Hepatocyte (in vitro differentiated cells): ENCODE measurements at regions not wholly inside any gene's neighbourhood (a gene's known extent, or its start where the extent isn't known, plus 50 kb on each side); places are given as distances from the start of the nearest gene placed in this dataset.

Source experiments
- DNase-seq: peaks from one replicate; pipeline ENCODE4 v3.0.0-alpha.2; 2016; ENCODE audit warnings: low spot score
- H2AFZ ChIP-seq: fragments of 200-600 bp; sonication (generic); 2 replicates; pipeline ENCODE4 v1.6.0; 2016; ENCODE audit warnings: antibody characterized with exemption, mild to moderate bottlenecking
- H3K27ac ChIP-seq: fragments of 200-600 bp; sonication (generic); 2 replicates; pipeline ENCODE4 v1.5.1; 2016; ENCODE audit warnings: mild to moderate bottlenecking
- H3K27me3 ChIP-seq: fragments of 200-600 bp; sonication (generic); 2 replicates; pipeline ENCODE4 v1.6.1; 2016
- H3K36me3 ChIP-seq: fragments of 200-600 bp; sonication (generic); replicated peaks from 2 replicates; pipeline ENCODE4 v1.5.1; 2016; ENCODE audit warnings: low read depth; ENCODE audit not compliant: insufficient read depth
- H3K4me1 ChIP-seq: fragments of 200-600 bp; sonication (generic); 2 replicates; pipeline ENCODE4 v1.5.1; 2016; ENCODE audit warnings: mild to moderate bottlenecking, moderate library complexity; ENCODE audit not compliant: insufficient read depth
- H3K4me2 ChIP-seq: fragments of 200-600 bp; sonication (generic); 2 replicates; pipeline ENCODE4 v1.6.0; 2016
- H3K4me3 ChIP-seq: fragments of 200-600 bp; sonication (generic); 2 replicates; pipeline ENCODE4 v1.5.1; 2016; ENCODE audit warnings: mild to moderate bottlenecking
- H3K79me2 ChIP-seq: fragments of 200-600 bp; sonication (generic); 2 replicates; pipeline ENCODE4 v1.6.0; 2017; ENCODE audit warnings: mild to moderate bottlenecking
- H3K9me2 ChIP-seq: fragments of 200-600 bp; sonication (generic); replicated peaks from 2 replicates; pipeline ENCODE4 v1.6.0; 2017; ENCODE audit warnings: mild to moderate bottlenecking; ENCODE audit not compliant: insufficient read depth
- H3K9me3 ChIP-seq: fragments of 200-600 bp; sonication (generic); 2 replicates; pipeline ENCODE4 v1.5.1; 2016; ENCODE audit warnings: low read depth, mild to moderate bottlenecking
- H4K20me1 ChIP-seq: fragments of 200-600 bp; sonication (generic); 2 replicates; pipeline ENCODE4 v1.6.0; 2016; ENCODE audit warnings: mild to moderate bottlenecking; ENCODE audit not compliant: insufficient read depth, poor library complexity, severe bottlenecking
- EZH2 ChIP-seq: fragments of 200-600 bp; sonication (generic); IDR thresholded peaks from 2 replicates; pipeline ENCODE4 v1.6.1; 2016; ENCODE audit warnings: antibody characterized with exemption, mild to moderate bottlenecking, borderline replicate concordance
- EZH2phosphoT487 ChIP-seq: fragments of 200-600 bp; sonication (generic); IDR thresholded peaks from one replicate; pipeline ENCODE4 v1.6.1; 2018; ENCODE audit warnings: antibody characterized with exemption, mild to moderate bottlenecking, low read depth, moderate library complexity; ENCODE audit not compliant: unreplicated experiment, severe bottlenecking
- WGBS: methylation state at CpG from one replicate; pipeline ENCODE4 v1.1.6; 2016; ENCODE audit warnings: low lambda C conversion rate; ENCODE audit errors: missing lambda C conversion rate; 5-methylcytosine and 5-hydroxymethylcytosine counted together
- TF ChIP-seq, protein P1 (sequence below): fragments of 200-600 bp; sonication (generic); IDR thresholded peaks from 2 replicates; pipeline ENCODE4 v1.5.1; 2016; ENCODE audit warnings: antibody characterized with exemption, mild to moderate bottlenecking; ENCODE audit not compliant: poor library complexity

DNA sequence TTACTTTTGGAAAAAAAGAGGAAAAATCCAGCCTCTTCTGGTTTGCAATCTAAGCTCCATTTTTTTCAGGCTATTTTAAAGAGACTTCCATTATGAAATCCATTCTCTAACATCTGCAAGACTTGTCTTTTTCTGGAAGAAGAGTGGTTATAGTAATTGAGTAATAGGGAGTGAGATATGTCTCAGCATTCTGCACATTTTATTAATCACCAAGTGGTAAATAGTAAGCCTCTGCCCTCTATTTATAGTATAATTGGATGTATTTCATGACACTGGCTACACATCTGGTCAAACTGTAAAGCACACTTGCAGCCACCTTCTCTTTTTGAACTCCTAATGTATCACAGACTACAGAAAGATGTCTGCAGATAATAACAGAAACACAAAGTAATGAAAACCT, 391.1 kb downstream of the ETS1 start:
- H3K79me2 ChIP-seq: no peaks in the 10 kb centered on the region
- H3K36me3 ChIP-seq: no peaks in the 10 kb centered on the region
- H3K9me2 ChIP-seq: no peaks in the 10 kb centered on the region
- no peak overlapping the region for H2AFZ ChIP-seq
- TF ChIP-seq EZH2phosphoT487 (no peak), EZH2 (no peak)
- TF ChIP-seq, protein P1, sequence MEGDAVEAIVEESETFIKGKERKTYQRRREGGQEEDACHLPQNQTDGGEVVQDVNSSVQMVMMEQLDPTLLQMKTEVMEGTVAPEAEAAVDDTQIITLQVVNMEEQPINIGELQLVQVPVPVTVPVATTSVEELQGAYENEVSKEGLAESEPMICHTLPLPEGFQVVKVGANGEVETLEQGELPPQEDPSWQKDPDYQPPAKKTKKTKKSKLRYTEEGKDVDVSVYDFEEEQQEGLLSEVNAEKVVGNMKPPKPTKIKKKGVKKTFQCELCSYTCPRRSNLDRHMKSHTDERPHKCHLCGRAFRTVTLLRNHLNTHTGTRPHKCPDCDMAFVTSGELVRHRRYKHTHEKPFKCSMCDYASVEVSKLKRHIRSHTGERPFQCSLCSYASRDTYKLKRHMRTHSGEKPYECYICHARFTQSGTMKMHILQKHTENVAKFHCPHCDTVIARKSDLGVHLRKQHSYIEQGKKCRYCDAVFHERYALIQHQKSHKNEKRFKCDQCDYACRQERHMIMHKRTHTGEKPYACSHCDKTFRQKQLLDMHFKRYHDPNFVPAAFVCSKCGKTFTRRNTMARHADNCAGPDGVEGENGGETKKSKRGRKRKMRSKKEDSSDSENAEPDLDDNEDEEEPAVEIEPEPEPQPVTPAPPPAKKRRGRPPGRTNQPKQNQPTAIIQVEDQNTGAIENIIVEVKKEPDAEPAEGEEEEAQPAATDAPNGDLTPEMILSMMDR: no peak
- H3K4me1 ChIP-seq: no peaks in the 10 kb centered on the region
- H3K27me3 ChIP-seq: no peaks in the 10 kb centered on the region
- no peak overlapping the region for H3K4me3 ChIP-seq
- H3K27ac ChIP-seq: no peak overlapping the region
- H3K9me3 ChIP-seq: no peaks in the 10 kb centered on the region
- no peak for DNase-seq
- no peak overlapping the region for H3K4me2 ChIP-seq
- H4K20me1 ChIP-seq: no peaks in the 10 kb centered on the region

DNA sequence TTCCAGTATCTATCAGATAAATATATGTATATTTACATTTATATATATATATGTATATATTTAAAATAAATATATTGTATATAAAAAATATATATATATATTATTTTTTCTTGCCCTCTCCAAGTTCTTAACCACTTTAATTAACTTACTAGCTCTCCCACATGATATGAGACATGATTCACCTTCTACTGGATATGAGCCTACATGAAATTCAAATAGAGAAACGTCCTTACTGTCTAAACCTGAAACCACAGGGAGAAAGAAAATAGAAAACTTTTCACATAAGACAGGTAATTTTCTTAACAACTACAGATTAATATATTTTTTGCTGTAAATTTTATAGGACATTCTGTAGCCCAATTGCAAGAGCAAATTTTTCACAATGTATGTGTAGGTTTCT, 391.6 kb downstream of the ETS1 start:
- TF ChIP-seq EZH2: no peak
- TF ChIP-seq EZH2phosphoT487: no peak
- TF ChIP-seq, protein P1: no peak
- Histone ChIP-seq H3K9me2 (no peaks in the 10 kb centered on the region), H3K36me3 (no peaks in the 10 kb centered on the region), H3K4me3 (no peak overlapping the region), H3K4me2 (no peak overlapping the region), H2AFZ (no peak overlapping the region), H3K27me3 (no peaks in the 10 kb centered on the region), H4K20me1 (no peaks in the 10 kb centered on the region), H3K27ac (no peak overlapping the region), H3K79me2 (no peaks in the 10 kb centered on the region), H3K4me1 (no peaks in the 10 kb centered on the region), H3K9me3 (no peaks in the 10 kb centered on the region)
- DNase-seq: no peak
- WGBS: 79% methylated on average over 1 of the region's 1 CpG

DNA sequence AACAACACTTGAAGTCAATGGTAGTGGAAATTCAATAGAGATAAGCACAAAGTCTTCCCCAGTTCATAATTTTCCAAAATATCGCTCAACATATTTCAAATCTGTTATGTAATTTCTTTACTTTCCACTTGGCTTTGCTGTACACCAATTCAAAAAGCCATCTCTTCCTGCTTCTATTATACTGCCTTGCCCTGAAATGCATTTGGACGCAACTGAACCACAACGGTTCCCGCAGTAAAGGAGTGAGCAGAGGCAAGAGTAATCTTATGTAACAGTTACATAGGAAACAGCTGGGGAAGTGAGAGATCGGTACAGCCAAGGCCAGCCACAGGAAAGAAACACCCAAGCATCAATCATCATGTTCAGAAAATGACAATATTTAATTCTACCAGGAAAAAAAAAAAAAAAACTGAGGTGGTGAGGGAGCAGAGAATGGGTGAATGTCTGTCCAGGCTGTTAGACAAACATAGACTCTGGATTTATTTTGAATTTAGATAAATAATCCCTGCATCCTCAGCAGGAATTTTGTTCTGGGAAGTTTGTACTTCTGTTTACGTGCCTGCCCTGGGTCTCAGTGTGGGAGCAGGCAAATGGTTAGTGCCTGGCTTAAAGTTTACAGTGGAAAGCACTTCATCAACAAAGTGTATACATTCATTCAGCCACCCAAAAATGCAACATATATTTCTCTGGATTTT, 392.2 kb downstream of the ETS1 start:
- WGBS: 72% methylated on average over 6 of the region's 6 CpGs
- no peak overlapping the region for H3K27ac ChIP-seq
- H3K4me2 ChIP-seq: no peak overlapping the region
- no peak overlapping the region for H3K4me3 ChIP-seq
- no peaks in the 10 kb centered on the region for H3K79me2 ChIP-seq
- H3K9me3 ChIP-seq: no peaks in the 10 kb centered on the region
- TF ChIP-seq, protein P1: peak; percentile 14
- TF ChIP-seq EZH2: no peak
- TF ChIP-seq EZH2phosphoT487: no peak
- H3K27me3 ChIP-seq: no peaks in the 10 kb centered on the region
- no peaks in the 10 kb centered on the region for H3K9me2 ChIP-seq
- no peaks in the 10 kb centered on the region for H3K4me1 ChIP-seq
- no peak overlapping the region for H2AFZ ChIP-seq
- H4K20me1 ChIP-seq: no peaks in the 10 kb centered on the region
- no peak for DNase-seq
- H3K36me3 ChIP-seq: no peaks in the 10 kb centered on the region

DNA sequence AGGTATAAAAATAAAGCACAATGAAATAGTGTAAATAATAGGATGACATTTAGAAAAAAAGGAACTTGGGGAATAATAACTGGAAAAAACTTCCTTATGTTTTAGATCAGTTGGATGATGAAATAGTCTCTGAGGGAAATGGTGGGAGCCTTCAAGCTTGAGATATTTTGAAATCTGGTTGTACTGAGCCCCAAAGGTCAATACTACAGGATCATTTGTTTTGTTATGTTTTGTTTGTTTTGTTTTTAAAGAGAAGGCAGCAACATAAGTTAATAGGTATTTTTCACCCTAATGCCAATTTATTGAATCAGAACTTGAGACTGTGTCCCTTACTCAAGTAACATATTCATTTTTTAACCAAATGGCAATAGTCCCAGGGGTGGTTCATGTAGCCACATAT, 393.1 kb downstream of the ETS1 start:
- TF ChIP-seq EZH2 (no peak), EZH2phosphoT487 (no peak)
- TF ChIP-seq, protein P1: no peak
- H3K4me2 ChIP-seq: no peak overlapping the region
- no peaks in the 10 kb centered on the region for H3K9me2 ChIP-seq
- H3K4me3 ChIP-seq: no peak overlapping the region
- no peak overlapping the region for H3K27ac ChIP-seq
- no peaks in the 10 kb centered on the region for H3K9me3 ChIP-seq
- no peaks in the 10 kb centered on the region for H3K27me3 ChIP-seq
- H3K4me1 ChIP-seq: no peaks in the 10 kb centered on the region
- no peaks in the 10 kb centered on the region for H3K36me3 ChIP-seq
- DNase-seq: no peak
- H4K20me1 ChIP-seq: no peaks in the 10 kb centered on the region
- H3K79me2 ChIP-seq: no peaks in the 10 kb centered on the region
- H2AFZ ChIP-seq: no peak overlapping the region
